ENCODE measurements at regions not wholly inside any gene's neighbourhood (a gene's known extent, or its start where the extent isn't known, plus 50 kb on each side); places are given as distances from the start of the nearest gene placed in this dataset.

DNA sequence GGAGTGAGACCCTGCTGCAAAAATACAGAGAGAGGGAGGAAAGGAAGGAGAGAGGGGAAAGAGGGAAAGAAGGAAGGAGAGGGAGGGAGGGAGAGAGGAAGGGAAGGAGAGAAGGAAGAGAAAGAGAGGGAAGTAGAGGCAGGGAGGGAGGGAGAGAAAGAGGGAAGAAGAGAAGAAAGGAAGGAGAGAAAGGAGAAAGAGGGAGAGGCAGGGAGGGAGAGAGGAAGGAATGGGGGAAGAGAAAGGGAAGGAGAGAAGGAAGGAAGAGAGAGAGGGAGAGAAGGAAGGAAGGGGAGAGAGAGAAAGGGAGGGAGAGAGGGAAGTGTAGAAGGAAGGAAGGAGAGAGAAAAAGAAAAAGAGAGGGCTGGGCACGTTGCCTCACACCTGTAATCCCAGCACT lies 121.7 kb downstream of the TMEM130 start:
- POLR2A ChIA-PET (ENCODE audit: unreplicated experiment): no interaction called here
- H3K27ac ChIP-seq (ENCODE audit: low read length): no peak overlapping the region
- H4K20me1 ChIP-seq (ENCODE audit: low read length): no peaks in the 10 kb centered on the region
- TF ChIP-seq EZH2 (IDR thresholded peaks at IDR 0.05; ENCODE audit: low read length, unreplicated experiment) (no peak), EZH2phosphoT487 (IDR thresholded peaks at IDR 0.05; ENCODE audit: borderline replicate concordance, low read length) (no peak)
- TF ChIP-seq, protein P1, sequence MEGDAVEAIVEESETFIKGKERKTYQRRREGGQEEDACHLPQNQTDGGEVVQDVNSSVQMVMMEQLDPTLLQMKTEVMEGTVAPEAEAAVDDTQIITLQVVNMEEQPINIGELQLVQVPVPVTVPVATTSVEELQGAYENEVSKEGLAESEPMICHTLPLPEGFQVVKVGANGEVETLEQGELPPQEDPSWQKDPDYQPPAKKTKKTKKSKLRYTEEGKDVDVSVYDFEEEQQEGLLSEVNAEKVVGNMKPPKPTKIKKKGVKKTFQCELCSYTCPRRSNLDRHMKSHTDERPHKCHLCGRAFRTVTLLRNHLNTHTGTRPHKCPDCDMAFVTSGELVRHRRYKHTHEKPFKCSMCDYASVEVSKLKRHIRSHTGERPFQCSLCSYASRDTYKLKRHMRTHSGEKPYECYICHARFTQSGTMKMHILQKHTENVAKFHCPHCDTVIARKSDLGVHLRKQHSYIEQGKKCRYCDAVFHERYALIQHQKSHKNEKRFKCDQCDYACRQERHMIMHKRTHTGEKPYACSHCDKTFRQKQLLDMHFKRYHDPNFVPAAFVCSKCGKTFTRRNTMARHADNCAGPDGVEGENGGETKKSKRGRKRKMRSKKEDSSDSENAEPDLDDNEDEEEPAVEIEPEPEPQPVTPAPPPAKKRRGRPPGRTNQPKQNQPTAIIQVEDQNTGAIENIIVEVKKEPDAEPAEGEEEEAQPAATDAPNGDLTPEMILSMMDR (conservative IDR thresholded peaks at IDR 0.05; ENCODE audit: low read depth, low read length): no peak
- CTCF ChIA-PET: no interaction called here
- ATAC-seq (no peak), DNase-seq (no peak)
- no peak overlapping the region for H3K4me3 ChIP-seq (ENCODE audit: low read length)
- no peak overlapping the region for H3K9ac ChIP-seq (ENCODE audit: low read length)
- H3K4me1 ChIP-seq (ENCODE audit: insufficient read depth, low read length): no peaks in the 10 kb centered on the region
- peaks cover 12% of the 10 kb centered on the region; the same call in 1 of the 2 replicates for H3K27me3 ChIP-seq (ENCODE audit: low read length)
- H3F3A ChIP-seq (ENCODE audit: low read length, unreplicated experiment): no peaks in the 10 kb centered on the region
- H2AFZ ChIP-seq (ENCODE audit: low read length): no peak overlapping the region
- BruUV-seq (replicated peaks): no TSS peak
- no peaks in the 10 kb centered on the region for H3K79me2 ChIP-seq (ENCODE audit: low read length)
- H3K9me3 ChIP-seq (ENCODE audit: low read length): no peaks in the 10 kb centered on the region
- no peaks in the 10 kb centered on the region for H3K9me2 ChIP-seq (replicated peaks; ENCODE audit: low read length)
- intact Hi-C loops (cut with micrococcal nuclease): loop anchor here (5.0 to 10.0 kb wide), 2 partner anchors 94 to 453 kb away; no protein-coding TSS in a partner anchor
- no peak overlapping the region for H3K4me2 ChIP-seq (ENCODE audit: low read length)
- H3K36me3 ChIP-seq (ENCODE audit: low read depth, low read length): no peaks in the 10 kb centered on the region

DNA sequence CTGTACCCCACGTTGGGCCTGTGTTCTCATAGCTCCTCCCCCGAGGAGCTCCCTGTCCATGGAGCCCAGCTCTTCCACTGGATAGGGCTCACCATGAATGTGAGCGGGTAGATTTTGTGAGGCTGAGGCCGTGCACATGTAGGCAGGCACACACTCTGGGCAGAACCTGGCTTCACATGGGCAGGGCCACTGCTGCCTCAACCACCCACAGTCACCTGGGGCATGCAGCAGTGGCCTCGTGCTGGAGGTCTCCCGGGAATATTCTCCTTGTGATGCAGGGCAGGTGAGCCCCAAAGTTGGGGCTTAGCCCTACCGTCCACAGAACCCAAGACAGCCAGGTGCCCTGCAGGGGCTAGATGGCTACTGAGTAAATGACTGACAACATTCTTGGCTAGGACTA lies 116.6 kb downstream of the TMEM130 start:
- Histone ChIP-seq H3F3A (ENCODE audit: low read length, unreplicated experiment) (no peaks in the 10 kb centered on the region), H4K20me1 (ENCODE audit: low read length) (no peaks in the 10 kb centered on the region), H3K36me3 (ENCODE audit: low read depth, low read length) (no peaks in the 10 kb centered on the region), H3K9me3 (ENCODE audit: low read length) (no peaks in the 10 kb centered on the region), H3K79me2 (ENCODE audit: low read length) (no peaks in the 10 kb centered on the region), H3K4me1 (ENCODE audit: insufficient read depth, low read length) (no peaks in the 10 kb centered on the region), H3K27me3 (ENCODE audit: low read length) (peaks cover 5% of the 10 kb centered on the region; the same call in 1 of the 2 replicates), H2AFZ (ENCODE audit: low read length) (no peak overlapping the region), H3K4me3 (ENCODE audit: low read length) (no peak overlapping the region), H3K4me2 (ENCODE audit: low read length) (no peak overlapping the region), H3K9me2 (replicated peaks; ENCODE audit: low read length) (no peaks in the 10 kb centered on the region), H3K9ac (ENCODE audit: low read length) (no peak overlapping the region), H3K27ac (ENCODE audit: low read length) (no peak overlapping the region)
- DNase-seq: no peak
- TF ChIP-seq EZH2phosphoT487 (IDR thresholded peaks at IDR 0.05; ENCODE audit: borderline replicate concordance, low read length) (no peak), EZH2 (IDR thresholded peaks at IDR 0.05; ENCODE audit: low read length, unreplicated experiment) (no peak)
- TF ChIP-seq, protein P1 (conservative IDR thresholded peaks at IDR 0.05; ENCODE audit: low read depth, low read length): no peak
- no peak for ATAC-seq
- BruUV-seq (replicated peaks): no TSS peak
- intact Hi-C loops (cut with micrococcal nuclease): no loop called here
- CTCF ChIA-PET: no interaction called here
- POLR2A ChIA-PET (ENCODE audit: unreplicated experiment): no interaction called here

DNA sequence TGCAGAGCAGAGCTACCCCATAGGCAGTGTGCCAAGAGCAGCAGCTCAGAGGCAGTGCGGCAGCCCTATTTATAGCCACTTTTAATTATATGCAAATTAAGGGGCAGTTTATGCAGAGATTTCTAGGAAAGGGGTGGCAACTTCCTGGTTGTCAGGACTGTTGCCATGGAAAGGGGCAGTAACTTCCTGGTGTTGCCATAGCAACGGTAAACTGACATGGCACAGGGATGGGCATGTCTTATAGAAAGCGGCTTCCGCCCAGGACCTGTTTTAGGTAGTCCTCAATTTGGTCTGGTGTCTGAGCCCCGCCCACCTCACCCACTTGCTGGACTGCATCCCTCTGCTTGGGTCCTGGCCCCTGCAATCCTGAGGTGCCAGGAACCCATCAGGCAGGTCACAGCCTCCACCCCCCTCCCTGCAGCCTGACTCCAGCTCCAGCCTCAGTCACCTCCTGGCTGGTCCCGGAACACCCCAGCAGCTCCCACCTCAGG lies 115.8 kb downstream of the TMEM130 start:
- Histone ChIP-seq H3K79me2 (ENCODE audit: low read length) (no peaks in the 10 kb centered on the region), H3K4me2 (ENCODE audit: low read length) (no peak overlapping the region), H3K9ac (ENCODE audit: low read length) (no peak overlapping the region), H3K4me1 (ENCODE audit: insufficient read depth, low read length) (no peaks in the 10 kb centered on the region), H3K36me3 (ENCODE audit: low read depth, low read length) (no peaks in the 10 kb centered on the region), H3F3A (ENCODE audit: low read length, unreplicated experiment) (no peaks in the 10 kb centered on the region), H4K20me1 (ENCODE audit: low read length) (no peaks in the 10 kb centered on the region), H3K27me3 (ENCODE audit: low read length) (peaks cover 8% of the 10 kb centered on the region; the same call in 1 of the 2 replicates), H3K27ac (ENCODE audit: low read length) (no peak overlapping the region), H2AFZ (ENCODE audit: low read length) (no peak overlapping the region), H3K9me3 (ENCODE audit: low read length) (no peaks in the 10 kb centered on the region), H3K9me2 (replicated peaks; ENCODE audit: low read length) (no peaks in the 10 kb centered on the region), H3K4me3 (ENCODE audit: low read length) (no peak overlapping the region)
- TF ChIP-seq, protein P1 (conservative IDR thresholded peaks at IDR 0.05; ENCODE audit: low read depth, low read length): no peak
- TF ChIP-seq EZH2 (IDR thresholded peaks at IDR 0.05; ENCODE audit: low read length, unreplicated experiment): no peak
- TF ChIP-seq EZH2phosphoT487 (IDR thresholded peaks at IDR 0.05; ENCODE audit: borderline replicate concordance, low read length): no peak
- POLR2A ChIA-PET (ENCODE audit: unreplicated experiment): no interaction called here
- intact Hi-C loops (cut with micrococcal nuclease): no loop called here
- CTCF ChIA-PET: no interaction called here
- ATAC-seq (no peak), DNase-seq (peak; percentile 7)
- BruUV-seq (replicated peaks): no TSS peak

All from PC-3 (cell line).